SK-N-MC (cell line): ENCODE measurements at regions not wholly inside any gene's neighbourhood (a gene's known extent, or its start where the extent isn't known, plus 50 kb on each side); places are given as distances from the start of the nearest gene placed in this dataset.

Experiments
- EZH2 ChIP-seq: fragments of 200-600 bp; sonication (generic); IDR thresholded peaks from one replicate; pipeline ENCODE4 v1.6.1; 2017; ENCODE audit warnings: antibody characterized with exemption
- POLR2AphosphoS5 ChIP-seq: IDR thresholded peaks from 2 replicates; pipeline ENCODE4 v1.6.1; 2012; ENCODE audit warnings: mild to moderate bottlenecking, low read depth, low read length, borderline replicate concordance

GRCh38 chr3:197378985-197379718 is 80.7 kb upstream of the DLG1 start:
- TF ChIP-seq EZH2: no peak
- TF ChIP-seq POLR2AphosphoS5: no peak
